ENCODE measurements at regions not wholly inside any gene's neighbourhood (a gene's known extent, or its start where the extent isn't known, plus 50 kb on each side); places are given as distances from the start of the nearest gene placed in this dataset.

- TF ChIP-seq EP300 (IDR thresholded peaks at IDR 0.05) (no peak), POLR2AphosphoS5 (IDR thresholded peaks at IDR 0.05) (no peak), POLR2A (IDR thresholded peaks at IDR 0.05; ENCODE audit: low read depth) (no peak)
- TF ChIP-seq, protein P1, sequence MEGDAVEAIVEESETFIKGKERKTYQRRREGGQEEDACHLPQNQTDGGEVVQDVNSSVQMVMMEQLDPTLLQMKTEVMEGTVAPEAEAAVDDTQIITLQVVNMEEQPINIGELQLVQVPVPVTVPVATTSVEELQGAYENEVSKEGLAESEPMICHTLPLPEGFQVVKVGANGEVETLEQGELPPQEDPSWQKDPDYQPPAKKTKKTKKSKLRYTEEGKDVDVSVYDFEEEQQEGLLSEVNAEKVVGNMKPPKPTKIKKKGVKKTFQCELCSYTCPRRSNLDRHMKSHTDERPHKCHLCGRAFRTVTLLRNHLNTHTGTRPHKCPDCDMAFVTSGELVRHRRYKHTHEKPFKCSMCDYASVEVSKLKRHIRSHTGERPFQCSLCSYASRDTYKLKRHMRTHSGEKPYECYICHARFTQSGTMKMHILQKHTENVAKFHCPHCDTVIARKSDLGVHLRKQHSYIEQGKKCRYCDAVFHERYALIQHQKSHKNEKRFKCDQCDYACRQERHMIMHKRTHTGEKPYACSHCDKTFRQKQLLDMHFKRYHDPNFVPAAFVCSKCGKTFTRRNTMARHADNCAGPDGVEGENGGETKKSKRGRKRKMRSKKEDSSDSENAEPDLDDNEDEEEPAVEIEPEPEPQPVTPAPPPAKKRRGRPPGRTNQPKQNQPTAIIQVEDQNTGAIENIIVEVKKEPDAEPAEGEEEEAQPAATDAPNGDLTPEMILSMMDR (IDR thresholded peaks at IDR 0.05) = no peak
- no peak for DNase-seq (ENCODE audit: extremely low spot score)
- peaks cover 0 to 34% (median 0%) of the 10 kb centered on the region in 4 donors for H3K27me3 ChIP-seq
- H3K9me3 ChIP-seq = no peaks in the 10 kb centered on the region
- intact Hi-C loops (cut with DNase I) = no loop called here
- H3K36me3 ChIP-seq = no peaks in the 10 kb centered on the region
- WGBS = 87% methylated on average over 22 of the region's 24 CpGs
- H3K27ac ChIP-seq (replicated peaks in 1 of 4) = no peak overlapping the region
- peaks cover 0 to 7% (median 0%) of the 10 kb centered on the region in 4 donors for H3K4me1 ChIP-seq
- H3K4me3 ChIP-seq = no peak overlapping the region
These were observed 210.1 kb downstream of the TBC1D2B start for GRCh38 chr15:77867266-77868047.

DNA sequence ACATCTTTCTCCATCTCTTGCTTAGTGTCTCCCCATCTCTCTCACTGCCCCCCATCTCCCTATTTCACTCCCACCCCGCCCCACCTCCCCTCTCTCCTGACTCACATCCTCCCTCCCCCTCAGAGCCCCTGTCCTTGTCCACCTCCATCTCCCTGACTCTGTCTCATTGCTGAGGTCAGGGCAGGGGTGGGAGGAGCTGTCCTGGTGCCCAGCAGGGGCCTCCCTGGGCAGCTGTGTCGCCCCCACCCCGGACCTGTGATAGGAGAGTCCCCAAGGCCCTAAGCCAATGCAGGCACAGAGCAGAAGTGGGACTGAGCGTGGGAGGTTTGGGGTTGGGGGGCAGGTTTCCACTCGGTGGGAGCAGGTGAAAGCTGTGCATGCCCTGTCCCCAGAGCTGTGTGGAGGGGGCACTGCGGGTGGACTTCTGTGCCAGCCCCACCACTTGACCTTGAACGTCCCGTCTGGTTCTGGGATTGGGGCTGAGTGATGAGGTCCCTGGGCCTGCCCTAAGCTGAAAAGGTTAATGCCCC, 210.8 kb downstream of the TBC1D2B start:
- Histone ChIP-seq H3K4me1 (peaks cover 0 to 7% (median 0%) of the 10 kb centered on the region in 4 donors), H3K27ac (replicated peaks in 1 of 4) (no peak overlapping the region), H3K27me3 (peaks cover 0 to 37% (median 0%) of the 10 kb centered on the region in 4 donors), H3K36me3 (no peaks in the 10 kb centered on the region), H3K9me3 (no peaks in the 10 kb centered on the region), H3K4me3 (no peak overlapping the region)
- intact Hi-C loops (cut with DNase I) = no loop called here
- no peak for DNase-seq (ENCODE audit: extremely low spot score)
- TF ChIP-seq, protein P1 (IDR thresholded peaks at IDR 0.05) = no peak
- no peak for TF ChIP-seq POLR2A (IDR thresholded peaks at IDR 0.05; ENCODE audit: low read depth)
- no peak for TF ChIP-seq EP300 (IDR thresholded peaks at IDR 0.05)
- TF ChIP-seq POLR2AphosphoS5 (IDR thresholded peaks at IDR 0.05) = no peak
- WGBS = 76% methylated on average over 8 of the region's 8 CpGs

DNA sequence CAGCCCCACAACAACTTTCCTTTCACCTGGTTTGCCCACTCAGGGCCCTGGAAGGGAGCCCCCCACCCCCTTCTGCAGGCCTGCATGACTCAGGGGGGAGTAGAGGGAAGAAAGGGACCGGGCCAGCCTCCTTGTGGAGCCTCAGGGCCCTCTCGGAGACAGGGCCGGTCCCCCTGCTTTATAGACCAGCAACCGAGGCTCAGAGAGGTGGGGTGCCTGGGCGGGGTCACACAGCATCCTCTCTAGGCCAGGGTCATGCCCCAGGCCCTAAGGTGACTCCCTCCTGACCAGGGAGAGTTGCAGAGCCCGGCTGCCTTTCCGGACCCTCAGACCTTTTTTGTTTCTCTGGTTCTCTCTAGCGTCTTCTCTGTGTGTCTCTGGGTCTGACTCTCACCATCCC, 211.3 kb downstream of the TBC1D2B start:
- intact Hi-C loops (cut with DNase I) = no loop called here
- Histone ChIP-seq H3K27me3 (peaks cover 0 to 35% (median 0%) of the 10 kb centered on the region in 4 donors), H3K4me3 (no peak overlapping the region), H3K27ac (replicated peaks in 1 of 4) (no peak overlapping the region), H3K36me3 (no peaks in the 10 kb centered on the region), H3K4me1 (peaks cover 0 to 7% (median 0%) of the 10 kb centered on the region in 4 donors), H3K9me3 (no peaks in the 10 kb centered on the region)
- DNase-seq (ENCODE audit: extremely low spot score) = no peak
- 78% methylated on average over 6 of the region's 8 CpGs for WGBS
- TF ChIP-seq POLR2A (IDR thresholded peaks at IDR 0.05; ENCODE audit: low read depth) (no peak), EP300 (IDR thresholded peaks at IDR 0.05) (no peak), POLR2AphosphoS5 (IDR thresholded peaks at IDR 0.05) (no peak)
- TF ChIP-seq, protein P1 (IDR thresholded peaks at IDR 0.05) = no peak

GRCh38 chr15:77865701-77866100, 211.8 kb downstream of the TBC1D2B start:
- DNase-seq (ENCODE audit: extremely low spot score) = no peak
- no peaks in the 10 kb centered on the region for H3K36me3 ChIP-seq
- intact Hi-C loops (cut with DNase I) = no loop called here
- peaks cover 0 to 7% (median 0%) of the 10 kb centered on the region in 4 donors for H3K4me1 ChIP-seq
- no peak overlapping the region for H3K4me3 ChIP-seq
- H3K9me3 ChIP-seq = no peaks in the 10 kb centered on the region
- H3K27me3 ChIP-seq = peaks cover 0 to 34% (median 0%) of the 10 kb centered on the region in 4 donors
- H3K27ac ChIP-seq (replicated peaks in 1 of 4) = no peak overlapping the region
- TF ChIP-seq POLR2A (IDR thresholded peaks at IDR 0.05; ENCODE audit: low read depth) (no peak), EP300 (IDR thresholded peaks at IDR 0.05) (no peak), POLR2AphosphoS5 (IDR thresholded peaks at IDR 0.05) (no peak)
- TF ChIP-seq, protein P1 (IDR thresholded peaks at IDR 0.05) = no peak
- 77% methylated on average over 4 of the region's 7 CpGs for WGBS
